T-helper 1 cell treated with Interleukin-12 subunit alpha and Interleukin-12 subunit beta and Interleukin-4 antibody, amounts not matched to agents 30 ng/mL and 1 ng/mL, for 36 hours (primary cell): ENCODE measurements at regions not wholly inside any gene's neighbourhood (a gene's known extent, or its start where the extent isn't known, plus 50 kb on each side); places are given as distances from the start of the nearest gene placed in this dataset.
"Not testable (repeated sequence)": the region's sequence is repeated elsewhere in the genome, so short reads cannot be mapped to it uniquely, and the experiment has no call there.

Experiments used
- intact Hi-C: fragments of 100-400 bp; cut with micrococcal nuclease; formaldehyde crosslinking; loops from one replicate; pipeline ENCODE4 v1.15.1; 2024

DNA sequence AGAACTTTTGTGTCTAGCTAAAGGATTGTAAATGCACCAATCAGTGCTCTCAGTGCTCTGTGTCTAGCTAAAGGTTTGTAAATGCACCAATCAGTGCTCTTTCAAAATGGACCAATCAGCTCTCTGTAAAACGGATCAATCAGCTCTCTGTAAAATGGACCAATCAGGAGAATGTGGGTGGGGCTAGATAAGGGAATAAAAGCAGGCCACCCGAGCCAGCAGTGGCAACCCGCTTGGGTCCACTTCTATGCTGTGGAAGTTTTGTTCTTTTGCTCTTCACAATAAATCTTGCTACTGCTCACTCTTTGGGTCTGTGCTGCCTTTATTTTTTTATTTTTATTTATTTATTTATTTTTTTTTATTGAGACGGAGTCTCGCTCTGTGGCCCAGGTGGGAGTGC is 957.3 kb upstream of the GJE1 start:
- intact Hi-C loops = not testable (repeated sequence)

DNA sequence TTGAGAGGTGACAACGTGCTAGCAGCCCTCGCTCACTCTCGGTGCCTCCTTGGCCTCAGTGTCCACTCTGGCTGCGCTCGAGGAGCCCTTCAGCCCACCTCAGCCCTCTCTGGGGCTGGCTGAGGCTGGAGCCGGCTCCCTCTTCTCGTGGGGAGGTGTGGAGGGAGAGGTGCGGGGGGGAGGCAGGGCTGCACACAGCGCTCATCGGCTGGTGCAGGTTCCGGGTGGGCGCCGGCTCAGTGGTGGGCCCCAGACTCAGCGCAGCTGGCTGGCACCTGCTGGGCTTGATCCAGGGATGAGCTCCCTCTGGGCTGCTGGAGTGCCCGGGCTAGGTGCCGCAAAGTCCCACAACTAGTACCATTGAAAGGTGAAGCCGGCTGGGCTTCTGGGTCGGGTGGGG is 957.8 kb upstream of the GJE1 start:
- intact Hi-C loops = no loop called here

DNA sequence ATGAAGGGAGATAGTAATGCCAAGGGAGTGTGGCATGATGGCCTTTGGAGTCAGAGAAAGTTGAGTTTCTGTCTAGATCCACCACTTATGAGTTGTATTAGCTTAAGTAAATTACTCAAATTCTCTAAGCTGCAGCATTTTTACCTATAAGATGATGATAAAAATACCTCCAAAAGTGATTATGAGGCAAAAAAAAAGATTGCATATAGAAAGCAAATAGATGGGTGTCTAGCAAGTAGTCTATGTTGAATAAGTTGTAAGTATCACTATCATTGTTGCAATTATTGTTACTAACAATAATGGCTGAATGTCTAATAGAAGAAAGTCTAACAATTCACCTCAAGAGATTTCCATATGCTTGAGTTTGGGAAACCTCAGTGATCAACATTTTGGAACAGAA is 959.2 kb upstream of the GJE1 start:
- intact Hi-C loops = no loop called here

DNA sequence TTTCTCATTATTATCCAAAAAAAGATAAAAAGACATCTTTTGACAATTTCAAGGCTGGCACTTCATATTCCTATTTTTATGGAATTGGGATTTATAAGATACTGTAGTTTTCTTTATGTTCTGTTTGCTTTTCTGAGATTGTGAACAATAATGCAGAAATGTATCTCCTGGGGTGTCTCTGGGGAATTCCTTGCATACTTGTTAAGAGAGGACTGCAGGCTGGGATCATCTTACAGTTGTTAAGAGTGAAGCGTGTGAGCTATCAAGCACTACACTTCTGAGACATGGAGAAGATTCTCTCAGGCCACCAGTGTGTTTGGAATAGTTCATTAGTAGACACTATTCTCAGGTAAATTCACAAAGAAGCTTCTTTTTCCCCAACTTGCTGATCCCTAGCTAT is 963.3 kb upstream of the GJE1 start:
- intact Hi-C loops = no loop called here

DNA sequence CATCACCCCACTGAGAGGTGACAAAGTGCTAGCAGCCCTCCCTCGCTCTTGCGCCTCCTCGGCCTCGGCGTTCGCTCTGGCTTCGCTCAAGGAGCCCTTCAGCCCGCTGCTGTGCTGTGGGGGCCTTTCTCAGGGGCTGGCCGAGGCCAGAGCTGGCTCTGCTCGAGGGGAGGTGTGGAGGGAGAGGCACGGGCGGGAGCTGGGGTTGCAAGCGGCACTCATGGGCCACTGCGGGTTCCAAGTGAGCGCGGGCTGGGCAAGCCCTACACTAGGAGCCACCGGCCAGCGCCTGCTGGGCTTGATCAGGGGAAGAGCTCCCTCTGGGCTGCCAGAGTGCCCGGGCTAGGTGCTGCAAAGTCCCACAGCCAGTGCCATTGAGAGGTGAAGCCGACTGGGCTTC is 964.8 kb upstream of the GJE1 start:
- intact Hi-C loops = no loop called here

DNA sequence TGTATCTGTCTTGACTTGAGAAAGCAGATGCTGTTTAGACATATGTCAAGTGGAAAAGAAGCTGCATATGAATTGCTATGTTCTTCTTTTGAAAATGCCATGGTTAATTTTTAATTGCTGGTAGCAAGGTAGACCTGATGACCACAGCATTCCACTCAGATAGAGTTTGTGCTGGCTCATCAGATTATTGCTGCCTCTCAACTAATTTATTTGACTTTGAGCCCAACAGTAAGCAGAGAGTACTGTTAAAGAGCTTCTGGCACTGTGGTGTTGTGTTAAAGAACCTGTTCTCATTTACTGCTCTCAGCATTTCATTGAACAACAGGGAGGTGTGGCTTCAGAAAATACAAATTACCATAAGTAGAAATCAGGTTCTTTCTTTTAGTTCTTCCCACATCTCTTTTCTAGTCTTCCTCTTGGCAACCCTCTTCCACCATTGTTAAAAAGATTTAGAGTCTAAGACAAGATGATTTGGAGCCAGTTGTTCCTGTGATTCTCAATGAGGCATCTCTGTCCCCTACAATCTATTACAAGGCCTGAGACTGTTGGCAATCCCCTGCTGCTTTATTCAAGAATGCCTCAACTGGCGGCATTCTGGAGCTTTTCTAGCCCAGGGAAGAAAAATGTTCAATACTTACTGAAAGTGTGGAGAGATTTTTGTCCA is 967.6 kb upstream of the GJE1 start:
- intact Hi-C loops = no loop called here

DNA sequence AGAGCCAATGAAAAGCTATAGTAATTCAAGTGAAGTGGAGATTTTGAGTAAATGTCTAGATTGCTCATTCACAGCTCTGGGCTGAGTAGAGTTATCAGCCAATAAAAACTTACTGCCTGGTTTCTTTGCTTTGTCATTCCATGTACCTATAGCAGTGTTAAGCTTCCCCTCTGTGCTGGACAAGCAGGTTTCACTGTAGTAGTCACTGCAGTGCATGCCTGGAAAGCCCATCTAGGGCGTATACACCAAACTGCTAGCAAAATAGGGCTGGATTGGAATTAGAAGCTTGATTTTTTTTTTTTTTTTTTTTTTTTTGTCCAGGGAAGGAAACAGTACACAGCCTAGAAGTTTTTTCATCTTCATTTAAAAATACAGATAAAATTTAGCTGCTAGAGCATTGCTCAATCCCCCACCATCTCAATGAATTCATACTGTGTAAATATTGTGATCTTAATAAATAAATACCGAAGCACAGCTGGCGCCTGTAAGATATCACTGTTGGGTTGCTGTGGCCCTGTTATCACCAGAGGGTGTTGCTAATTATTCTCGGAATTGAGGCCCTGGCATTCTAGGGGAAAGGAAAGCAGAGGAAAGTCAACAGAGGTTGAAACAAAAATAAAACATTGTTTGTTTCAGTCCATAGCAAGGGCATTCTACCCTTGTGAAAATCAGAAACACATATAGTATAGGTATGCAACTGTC is 968.5 kb upstream of the GJE1 start:
- intact Hi-C loops = no loop called here

DNA sequence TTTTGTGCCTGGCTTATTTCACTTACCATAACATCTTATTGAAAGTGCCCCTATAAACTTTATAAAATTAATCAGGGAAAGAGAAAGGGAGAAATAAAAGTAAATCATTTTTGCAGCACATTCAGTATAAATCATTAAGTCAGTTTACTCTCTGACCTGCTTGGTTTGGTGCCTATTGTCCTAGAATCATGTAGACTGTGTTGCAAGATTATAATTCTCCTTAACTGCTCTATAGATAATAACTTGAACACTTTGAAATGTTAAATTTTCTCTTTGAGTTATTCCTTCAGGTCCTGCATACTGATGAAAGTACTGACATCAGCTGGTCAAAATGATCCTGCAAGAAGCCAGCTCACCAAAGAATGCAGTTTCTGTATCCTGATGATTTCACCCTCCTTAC is 969.6 kb upstream of the GJE1 start:
- intact Hi-C loops = no loop called here

DNA sequence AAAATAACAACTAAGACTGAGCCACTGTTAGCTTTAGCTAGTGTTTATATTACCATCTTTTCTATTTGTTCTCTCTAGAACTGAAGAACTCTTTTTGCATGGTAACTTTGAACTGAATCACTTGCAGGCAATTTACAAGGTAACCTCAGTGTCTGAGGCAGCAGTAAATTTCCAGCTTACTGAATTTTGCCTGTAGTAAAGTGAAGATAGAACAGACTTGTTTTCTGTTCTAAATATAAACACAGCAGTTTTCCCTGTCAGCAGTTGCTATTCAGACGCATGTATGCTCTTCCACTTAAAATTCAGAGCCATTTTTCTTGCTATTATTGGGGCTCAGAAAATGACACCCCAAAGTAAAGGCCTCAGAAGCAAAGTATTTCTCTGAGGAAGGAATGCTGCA is 974.0 kb upstream of the GJE1 start:
- intact Hi-C loops = no loop called here

DNA sequence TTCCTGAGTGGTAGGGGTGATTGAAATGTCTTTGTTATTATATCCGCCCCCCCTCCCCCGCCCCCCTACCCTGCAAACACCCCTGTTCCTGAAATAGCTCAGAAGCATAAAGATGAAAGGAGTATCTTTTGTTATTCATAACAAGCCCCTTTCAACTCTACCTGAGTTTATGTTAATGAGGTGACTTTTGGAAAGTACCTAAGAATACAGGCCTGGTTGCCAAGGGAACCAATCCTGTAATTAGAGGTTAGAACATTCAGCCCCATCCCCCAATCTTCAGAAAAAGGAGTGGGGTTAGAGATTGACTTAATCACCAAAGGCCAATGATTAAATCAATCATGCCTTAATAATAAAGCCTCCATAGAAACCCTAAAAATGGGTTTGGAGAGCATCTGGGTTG is 979.2 kb upstream of the GJE1 start:
- intact Hi-C loops = no loop called here

DNA sequence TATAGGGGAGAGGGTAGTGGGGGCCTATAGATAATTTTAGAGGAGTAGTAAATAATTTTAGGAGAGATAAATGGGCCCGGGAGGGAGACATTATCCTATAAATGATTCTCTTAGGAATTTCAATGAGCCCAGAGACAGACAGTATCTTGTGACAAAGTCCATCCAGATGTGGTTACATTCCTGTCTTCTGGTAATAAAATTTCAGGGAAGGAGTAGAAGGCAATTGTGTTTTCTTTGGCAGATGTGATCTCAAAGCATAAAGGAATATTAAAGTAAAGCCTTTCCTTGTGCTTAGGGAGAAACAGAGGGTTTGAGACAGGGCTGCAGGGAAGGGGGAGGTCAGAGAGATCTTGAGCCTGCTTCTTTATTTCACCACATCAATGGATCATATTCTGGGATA is 979.8 kb upstream of the GJE1 start:
- intact Hi-C loops = no loop called here

DNA sequence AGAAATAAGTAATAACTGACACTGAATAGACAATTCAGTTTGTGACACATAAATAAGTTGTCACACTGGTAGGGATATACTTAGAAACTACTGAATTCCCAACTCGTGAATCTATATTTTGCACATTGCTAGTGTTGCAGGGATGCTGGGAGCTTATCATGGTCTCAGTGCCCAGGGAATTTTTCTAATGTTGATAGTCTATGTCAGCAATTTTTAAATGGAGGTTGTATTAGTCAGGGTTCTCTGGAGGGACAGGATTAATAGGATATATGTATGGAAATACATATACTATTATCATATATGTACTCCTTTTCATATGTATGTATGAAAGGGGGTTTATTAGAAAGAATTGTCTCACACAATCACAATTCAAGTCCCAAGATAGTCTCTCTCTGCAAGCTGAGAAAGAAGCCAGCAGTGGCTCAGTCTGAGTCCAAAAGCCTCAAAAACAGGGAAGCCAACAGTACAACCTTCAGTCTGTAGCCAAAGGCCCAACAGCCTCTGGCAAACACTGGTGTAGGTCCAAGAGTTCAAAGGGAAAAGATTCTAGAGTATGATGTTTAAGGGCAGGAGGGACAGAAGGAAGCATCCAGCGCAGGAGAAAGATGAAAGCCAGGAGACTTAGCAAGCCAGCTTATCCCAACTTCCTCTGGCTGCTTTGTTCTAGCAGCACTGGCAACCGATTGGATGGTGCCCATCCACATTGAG is 980.9 kb upstream of the GJE1 start:
- intact Hi-C loops = no loop called here

DNA sequence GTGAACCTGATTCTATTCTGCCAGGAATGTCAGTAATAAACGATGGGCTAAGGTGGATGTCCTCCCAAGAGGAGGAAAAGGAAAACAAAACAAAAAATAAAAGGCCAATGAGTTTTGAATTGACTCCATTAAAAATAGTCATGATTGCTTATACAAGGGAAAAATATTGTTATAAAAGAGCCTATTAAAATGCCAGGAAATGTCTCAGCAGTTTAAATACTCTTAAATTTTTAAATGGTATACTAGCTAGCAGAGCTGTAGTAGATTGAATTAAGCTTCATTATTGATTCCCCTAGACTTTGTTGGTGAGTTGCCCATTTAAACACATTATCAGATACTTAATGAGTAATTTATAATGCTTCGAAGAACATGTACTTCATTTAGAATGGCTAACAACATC is 990.9 kb upstream of the GJE1 start:
- intact Hi-C loops = no loop called here

DNA sequence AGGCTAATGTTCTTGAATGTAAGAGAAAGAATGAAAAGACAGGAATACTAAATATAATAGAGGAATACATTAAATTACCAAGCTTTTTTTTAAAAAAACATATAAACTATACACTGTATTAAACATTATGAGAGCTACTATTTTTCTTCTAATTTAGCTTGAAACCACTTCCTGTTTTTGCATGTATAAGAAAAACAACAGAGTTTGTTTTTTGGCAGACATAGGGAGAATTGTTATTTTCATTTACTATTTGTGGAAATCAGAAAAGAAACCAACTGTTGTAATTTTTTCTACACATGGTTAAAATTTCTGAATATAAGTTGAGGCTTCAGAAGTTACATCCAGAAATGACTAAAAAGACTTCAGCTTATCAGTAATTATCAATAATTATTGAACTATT is 991.8 kb upstream of the GJE1 start:
- intact Hi-C loops = no loop called here

DNA sequence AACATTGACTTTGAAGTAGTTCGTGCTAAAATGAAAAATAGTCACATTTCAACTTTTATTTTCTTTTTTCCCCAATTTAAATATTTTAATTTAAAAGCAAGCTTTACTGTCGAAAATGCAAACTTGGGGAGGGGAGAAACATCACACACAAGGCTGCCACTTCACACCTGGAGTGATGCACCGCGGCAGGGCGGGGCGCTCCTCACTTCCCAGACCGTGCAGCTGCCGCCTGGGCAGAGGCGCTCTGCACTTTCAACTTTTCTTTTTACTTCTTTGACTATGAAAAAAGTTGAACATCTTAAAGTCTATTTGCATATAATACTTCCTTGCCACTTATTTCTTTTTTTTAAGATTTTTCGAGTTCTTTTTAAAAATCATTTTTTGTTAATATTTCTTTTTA is 993.3 kb upstream of the GJE1 start:
- intact Hi-C loops = loop anchor here (10.0 kb wide), 1 partner anchor 425 kb away; no protein-coding TSS in a partner anchor

DNA sequence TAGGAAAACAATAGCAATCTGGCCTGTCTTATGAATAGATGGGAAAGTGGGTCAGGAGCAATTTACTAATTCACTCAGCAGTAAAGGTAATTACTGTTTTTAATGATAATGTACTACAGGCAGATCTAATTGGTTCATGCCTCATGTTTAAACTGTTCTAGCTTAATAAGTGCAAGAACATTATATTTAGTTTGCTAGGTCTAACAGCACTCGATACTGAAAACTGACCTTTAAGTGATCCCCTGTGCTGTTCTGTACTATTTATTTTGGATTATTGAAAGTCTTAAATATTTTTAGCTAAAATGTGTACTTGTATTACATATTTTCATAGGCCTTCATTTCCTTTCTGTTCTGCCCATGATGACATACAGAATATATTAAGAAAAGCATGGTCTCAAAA is 998.0 kb upstream of the GJE1 start:
- intact Hi-C loops = loop anchor here (10.0 kb wide), 1 partner anchor 430 kb away; no protein-coding TSS in a partner anchor

DNA sequence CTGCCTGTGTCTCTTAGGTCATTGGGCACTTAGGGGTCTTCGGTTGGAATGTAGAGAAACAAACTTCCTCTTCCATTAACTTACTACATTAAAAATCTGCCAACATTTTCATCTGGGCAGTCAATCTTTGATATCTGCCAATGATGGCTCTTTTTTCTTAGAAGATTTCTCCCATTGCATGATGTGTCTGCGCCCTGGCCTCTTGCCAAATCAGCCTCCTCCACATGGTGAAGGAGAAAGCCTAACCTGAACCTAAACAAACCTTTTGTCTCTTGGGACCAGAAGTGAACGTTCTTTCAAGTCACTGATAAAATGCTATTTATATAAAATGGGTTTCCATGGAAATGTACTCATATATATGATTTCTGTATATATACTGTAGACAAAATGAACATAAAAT is 998.9 kb upstream of the GJE1 start:
- intact Hi-C loops = loop anchor here (10.0 kb wide), 1 partner anchor 431 kb away; no protein-coding TSS in a partner anchor

DNA sequence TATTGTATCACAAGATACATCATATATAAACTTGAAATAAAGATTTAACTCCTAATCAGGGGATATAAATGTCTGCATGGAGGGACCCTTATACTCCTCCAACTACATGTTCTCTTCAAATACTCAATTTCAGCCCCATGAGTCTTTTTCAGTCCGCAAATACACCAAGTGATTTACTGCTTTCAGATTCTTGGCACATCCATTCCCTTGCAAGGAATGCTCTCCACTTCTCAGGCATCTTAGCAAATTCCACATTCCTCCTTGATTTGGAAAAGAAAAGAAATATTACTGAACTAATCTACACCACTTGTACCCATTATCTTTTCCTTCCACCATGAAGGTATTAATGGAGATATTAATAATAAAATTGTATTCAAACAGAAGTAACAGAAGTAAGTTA is 999.4 kb upstream of the GJE1 start:
- intact Hi-C loops = loop anchor here (10.0 kb wide), 1 partner anchor 431 kb away; no protein-coding TSS in a partner anchor

DNA sequence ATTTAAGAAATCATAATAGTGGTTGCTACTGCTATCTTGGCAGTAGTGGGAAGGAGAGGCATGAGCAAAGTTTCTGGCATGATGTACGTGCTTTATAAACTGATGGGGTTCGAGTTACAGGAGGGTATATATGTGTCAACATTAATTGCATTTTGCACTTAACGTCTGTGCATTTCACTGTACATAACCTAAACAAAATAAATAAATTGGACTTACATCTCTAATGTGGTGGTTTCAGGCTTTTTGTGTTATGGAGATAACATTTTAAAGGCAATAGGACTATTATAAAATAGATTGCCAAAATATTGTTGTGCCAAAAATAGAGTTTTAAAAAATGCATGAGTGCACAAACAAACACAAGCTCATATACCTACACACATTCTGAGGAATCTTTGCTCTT is 1001.1 kb upstream of the GJE1 start:
- intact Hi-C loops = loop anchor here (10.0 kb wide), 1 partner anchor 433 kb away; no protein-coding TSS in a partner anchor

DNA sequence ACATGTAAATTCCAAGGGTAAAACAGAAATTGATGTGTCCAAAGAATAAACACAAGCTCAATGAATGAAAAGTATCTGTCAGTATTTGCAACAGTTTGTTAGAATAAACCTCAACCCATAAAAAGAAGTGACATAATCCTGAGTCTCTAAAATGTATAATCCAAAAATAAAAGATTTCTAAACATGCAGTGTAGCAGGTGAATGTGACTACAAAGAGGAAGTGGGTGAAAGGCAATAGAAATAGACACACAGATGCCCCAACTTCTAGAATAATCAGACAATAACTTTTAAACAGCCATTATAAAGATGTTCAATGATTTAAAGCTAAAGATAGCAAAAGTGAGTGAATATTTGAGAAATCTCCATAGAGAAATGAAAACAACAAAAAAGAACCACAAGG is 1009.2 kb upstream of the GJE1 start:
- intact Hi-C loops = no loop called here

DNA sequence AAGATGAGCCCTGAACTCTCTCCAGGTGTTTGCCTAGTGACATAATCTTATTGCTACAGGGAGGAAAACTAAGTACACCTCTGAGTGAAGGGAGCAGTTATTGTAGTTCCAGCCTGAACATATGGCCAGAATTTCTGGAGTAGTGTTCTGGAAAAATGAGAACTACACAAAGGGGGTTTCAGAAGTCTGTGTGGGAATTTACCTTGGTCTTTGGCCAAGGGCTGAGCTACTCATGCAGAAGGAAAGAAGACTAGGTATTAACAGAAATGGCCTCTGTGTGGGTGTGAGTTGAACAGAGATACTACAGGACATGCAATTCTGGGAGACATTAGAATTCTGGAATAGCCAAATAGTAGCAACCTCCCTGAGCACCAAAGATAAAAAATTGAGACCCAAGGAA is 1009.7 kb upstream of the GJE1 start:
- intact Hi-C loops = no loop called here

DNA sequence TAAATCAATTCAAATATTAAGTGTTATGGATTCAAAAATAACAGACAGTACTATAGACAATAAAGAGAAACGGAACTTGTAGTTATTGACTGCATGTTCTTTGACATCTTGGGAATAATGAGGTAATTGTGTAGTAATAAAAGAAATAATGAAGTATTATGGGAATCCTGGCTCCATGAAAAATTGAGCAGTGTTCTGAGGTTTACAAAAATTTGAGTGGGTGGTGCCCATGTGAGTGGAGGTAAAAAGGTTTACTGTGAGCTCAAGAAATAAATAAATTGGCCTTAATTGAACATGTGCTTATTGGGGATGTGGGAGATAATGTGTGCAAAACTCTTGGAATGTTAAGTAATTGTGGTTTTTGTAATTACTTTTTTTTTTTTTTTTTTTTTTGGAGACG is 1013.7 kb upstream of the GJE1 start:
- intact Hi-C loops = no loop called here
